ENCODE measurements at regions not wholly inside any gene's neighbourhood (a gene's known extent, or its start where the extent isn't known, plus 50 kb on each side); places are given as distances from the start of the nearest gene placed in this dataset.

- peak; percentile 85 for TF ChIP-seq ZNF341 (tag by site-specific recombination; IDR thresholded peaks at IDR 0.05; ENCODE audit: low read depth)
- no peak for TF ChIP-seq ZFP3 (tag by site-specific recombination; IDR thresholded peaks at IDR 0.05; ENCODE audit: low read depth)
- TF ChIP-seq CTCF (tag by site-specific recombination; IDR thresholded peaks at IDR 0.05), result peak; percentile 85
- TF ChIP-seq IKZF3 (tag by site-specific recombination; IDR thresholded peaks at IDR 0.05), result peak; percentile 96
- no peak for TF ChIP-seq PRDM4 (tag by site-specific recombination; IDR thresholded peaks at IDR 0.05)
- no peak for TF ChIP-seq ZNF416 (tag by site-specific recombination; IDR thresholded peaks at IDR 0.05)
- no peak for TF ChIP-seq ZBTB10 (tag by site-specific recombination; IDR thresholded peaks at IDR 0.05)
- no peak; the same call in 1 of the 2 replicates for TF ChIP-seq REST (tag by site-specific recombination; IDR thresholded peaks at IDR 0.05)
- TF ChIP-seq ZNF660 (tag by site-specific recombination; IDR thresholded peaks at IDR 0.05), result peak; percentile 50
Measured at GRCh38 chr17:21511363-21512195, 135.4 kb downstream of the KCNJ12 start.

Data from HEK293 (cell line).